ENCODE measurements at regions not wholly inside any gene's neighbourhood (a gene's known extent, or its start where the extent isn't known, plus 50 kb on each side); places are given as distances from the start of the nearest gene placed in this dataset.

- no peak for DNase-seq (ENCODE audit: low read depth in 4 of 4, low spot score in 3 of 4)
Observed at GRCh38 chr4:89604951-89605350, 232.0 kb downstream of the SNCA start.

- DNase-seq (ENCODE audit: low read depth in 4 of 4, low spot score in 3 of 4) = no peak
Observed at GRCh38 chr4:89599026-89599425, 237.9 kb downstream of the SNCA start.

GRCh38 chr4:89598602-89599001 lies 238.4 kb downstream of the SNCA start:
- DNase-seq (ENCODE audit: low read depth in 4 of 4, low spot score in 3 of 4) = no peak

- DNase-seq (ENCODE audit: low read depth in 4 of 4, low spot score in 3 of 4) = no peak
Observed at GRCh38 chr4:89595125-89595789, 241.7 kb downstream of the SNCA start.

- DNase-seq (ENCODE audit: low read depth in 4 of 4, low spot score in 3 of 4) = no peak
Observed at GRCh38 chr4:89590128-89590527, 246.8 kb downstream of the SNCA start.

GRCh38 chr4:89588421-89588820 lies 248.5 kb downstream of the SNCA start:
- no peak for DNase-seq (ENCODE audit: low read depth in 4 of 4, low spot score in 3 of 4)

GRCh38 chr4:89587364-89587763 lies 249.6 kb downstream of the SNCA start:
- DNase-seq (ENCODE audit: low read depth in 4 of 4, low spot score in 3 of 4) = no peak

GRCh38 chr4:89586864-89587263 lies 250.1 kb downstream of the SNCA start:
- DNase-seq (ENCODE audit: low read depth in 4 of 4, low spot score in 3 of 4) = no peak

- DNase-seq (ENCODE audit: low read depth in 4 of 4, low spot score in 3 of 4) = no peak
Observed at GRCh38 chr4:89586318-89586717, 250.6 kb downstream of the SNCA start.

- DNase-seq (ENCODE audit: low read depth in 4 of 4, low spot score in 3 of 4) = no peak
Observed at GRCh38 chr4:89582756-89583505, 254.0 kb downstream of the SNCA start.

GRCh38 chr4:89579771-89580170 lies 257.2 kb downstream of the SNCA start:
- no peak for DNase-seq (ENCODE audit: low read depth in 4 of 4, low spot score in 3 of 4)

- no peak for DNase-seq (ENCODE audit: low read depth in 4 of 4, low spot score in 3 of 4)
Observed at GRCh38 chr4:89576246-89576645, 260.7 kb downstream of the SNCA start.

GRCh38 chr4:89575840-89576239 lies 261.1 kb downstream of the SNCA start:
- no peak for DNase-seq (ENCODE audit: low read depth in 4 of 4, low spot score in 3 of 4)

- DNase-seq (ENCODE audit: low read depth in 4 of 4, low spot score in 3 of 4) = no peak
Observed at GRCh38 chr4:89574176-89574575, 262.8 kb downstream of the SNCA start.

GRCh38 chr4:89573656-89574055 lies 263.3 kb downstream of the SNCA start:
- DNase-seq (ENCODE audit: low read depth in 4 of 4, low spot score in 3 of 4) = no peak

- DNase-seq (ENCODE audit: low read depth in 4 of 4, low spot score in 3 of 4) = peak in 3 of 4 donors; percentile 16 to 22 (median 22)
Observed at GRCh38 chr4:89572224-89572858, 264.6 kb downstream of the SNCA start.

GRCh38 chr4:89570931-89571330 lies 263.3 kb upstream of the GPRIN3 start:
- no peak for DNase-seq (ENCODE audit: low read depth in 4 of 4, low spot score in 3 of 4)

- no peak for DNase-seq (ENCODE audit: low read depth in 4 of 4, low spot score in 3 of 4)
Observed at GRCh38 chr4:89567936-89568335, 260.3 kb upstream of the GPRIN3 start.

- no peak for DNase-seq (ENCODE audit: low read depth in 4 of 4, low spot score in 3 of 4)
Observed at GRCh38 chr4:89563431-89563830, 255.8 kb upstream of the GPRIN3 start.

GRCh38 chr4:89562746-89563145 lies 255.1 kb upstream of the GPRIN3 start:
- no peak for DNase-seq (ENCODE audit: low read depth in 4 of 4, low spot score in 3 of 4)

GRCh38 chr4:89561048-89561447 lies 253.4 kb upstream of the GPRIN3 start:
- DNase-seq (ENCODE audit: low read depth in 4 of 4, low spot score in 3 of 4) = no peak

GRCh38 chr4:89558147-89558546 lies 250.5 kb upstream of the GPRIN3 start:
- DNase-seq (ENCODE audit: low read depth in 4 of 4, low spot score in 3 of 4) = no peak
